HEK293T (cell line): ENCODE measurements at regions not wholly inside any gene's neighbourhood (a gene's known extent, or its start where the extent isn't known, plus 50 kb on each side); places are given as distances from the start of the nearest gene placed in this dataset.

Experiments
- CTCF ChIA-PET: fragments of 350-600 bp; formaldehyde crosslinking; extraction: SDS; loops from one replicate; lab custom pipeline; 2021; ENCODE audit warnings: antibody characterized with exemption, inconsistent platforms; lab: Yijun Ruan, JAX
- POLR2A ChIA-PET: fragments of 350-600 bp; formaldehyde crosslinking; extraction: SDS; loops from one replicate; lab custom pipeline; 2020; ENCODE audit warnings: antibody characterized with exemption, inconsistent platforms; lab: Yijun Ruan, JAX
- DNase-seq: peaks from one replicate; pipeline ENCODE4 v3.0.0; 2012; ENCODE audit warnings: mixed read lengths; ENCODE audit errors: extremely low spot score
- ARNT ChIP-seq: fragments of 450-650 bp; IDR thresholded peaks from 2 replicates; pipeline ENCODE4 v1.6.1; 2017; ENCODE audit warnings: mild to moderate bottlenecking
- BHLHE40 ChIP-seq: fragments of 450-650 bp; IDR thresholded peaks from 2 replicates; pipeline ENCODE4 v1.6.1; 2016; ENCODE audit warnings: mild to moderate bottlenecking, moderate library complexity, borderline replicate concordance
- CTBP1 ChIP-seq: fragments of 450-650 bp; IDR thresholded peaks from 2 replicates; pipeline ENCODE4 v1.6.1; 2016; ENCODE audit warnings: borderline replicate concordance
- ELF4 ChIP-seq: fragments of 450-650 bp; IDR thresholded peaks from 2 replicates; pipeline ENCODE4 v1.6.1; 2017; ENCODE audit warnings: antibody characterized with exemption
- FOXA1 ChIP-seq: fragments of 450-650 bp; IDR thresholded peaks from 2 replicates; pipeline ENCODE4 v1.6.1; 2016; ENCODE audit warnings: mild to moderate bottlenecking
- FOXK2 ChIP-seq: fragments of 450-650 bp; IDR thresholded peaks from 2 replicates; pipeline ENCODE4 v1.6.1; 2016; ENCODE audit warnings: mild to moderate bottlenecking
- FOXM1 ChIP-seq: fragments of 450-650 bp; IDR thresholded peaks from 2 replicates; pipeline ENCODE4 v1.6.1; 2017; ENCODE audit warnings: mild to moderate bottlenecking, borderline replicate concordance
- HDGF ChIP-seq: fragments of 450-650 bp; IDR thresholded peaks from 2 replicates; pipeline ENCODE4 v1.6.1; 2017; ENCODE audit warnings: antibody characterized with exemption, borderline replicate concordance
- L3MBTL2 ChIP-seq: fragments of 450-650 bp; conservative IDR thresholded peaks from 2 replicates; pipeline ENCODE4 v1.6.1; 2016; ENCODE audit warnings: mild to moderate bottlenecking
- LEF1 ChIP-seq: fragments of 450-650 bp; IDR thresholded peaks from 2 replicates; pipeline ENCODE4 v1.6.1; 2017; ENCODE audit warnings: mild to moderate bottlenecking, borderline replicate concordance
- NFRKB ChIP-seq: fragments of 450-650 bp; IDR thresholded peaks from 2 replicates; pipeline ENCODE4 v1.6.1; 2016; ENCODE audit warnings: mild to moderate bottlenecking, moderate library complexity
- PKNOX1 ChIP-seq: fragments of 450-650 bp; IDR thresholded peaks from 2 replicates; pipeline ENCODE4 v1.6.1; 2016
- SP1 ChIP-seq: fragments of 450-650 bp; IDR thresholded peaks from 2 replicates; pipeline ENCODE4 v1.6.1; 2017
- SUZ12 ChIP-seq: fragments of 450-650 bp; IDR thresholded peaks from 2 replicates; pipeline ENCODE4 v1.6.1; 2016; ENCODE audit warnings: mild to moderate bottlenecking
- TARDBP ChIP-seq: fragments of 450-650 bp; IDR thresholded peaks from 2 replicates; pipeline ENCODE4 v1.6.1; 2016
- ZNF384 ChIP-seq: fragments of 450-650 bp; IDR thresholded peaks from 2 replicates; pipeline ENCODE4 v1.6.1; 2016

- DNase-seq = no peak
- TF ChIP-seq L3MBTL2 = no peak
- TF ChIP-seq CTBP1 = no peak
- no peak for TF ChIP-seq SP1
- no peak for TF ChIP-seq FOXK2
- no peak for TF ChIP-seq FOXA1
- no peak for TF ChIP-seq HDGF
- no peak for TF ChIP-seq FOXM1
- TF ChIP-seq BHLHE40 = no peak
- no peak for TF ChIP-seq SUZ12
- no peak for TF ChIP-seq PKNOX1
- TF ChIP-seq TARDBP = no peak
- ChIA-PET POLR2A (interaction anchor here (3.8 kb wide), 1 partner anchor 67 kb away, joined by 14 read pairs; the partner anchor contains the start of gene BTG1), CTCF (no interaction called here)
Observed at GRCh38 chr12:92078167-92079053, 67.2 kb downstream of the BTG1 start.

- ChIA-PET CTCF (no interaction called here), POLR2A (interaction anchor here (3.8 kb wide), 1 partner anchor 68 kb away, joined by 14 read pairs; the partner anchor contains the start of gene BTG1)
- TF ChIP-seq SUZ12 (no peak), HDGF (no peak), L3MBTL2 (no peak), FOXA1 (no peak), PKNOX1 (no peak), BHLHE40 (no peak), FOXK2 (no peak), LEF1 (no peak), ELF4 (no peak), TARDBP (no peak), CTBP1 (no peak), ZNF384 (no peak), NFRKB (no peak), ARNT (no peak), FOXM1 (no peak), SP1 (no peak)
- DNase-seq = no peak
Observed at GRCh38 chr12:92077530-92077929, 68.1 kb downstream of the BTG1 start.

- CTCF ChIA-PET = no interaction called here
- POLR2A ChIA-PET = interaction anchor here (3.8 kb wide), 1 partner anchor 69 kb away, joined by 14 read pairs; the partner anchor contains the start of gene BTG1
- TF ChIP-seq FOXK2 (no peak), LEF1 (no peak), BHLHE40 (no peak), FOXA1 (no peak), SP1 (no peak), TARDBP (no peak), ELF4 (no peak), ARNT (no peak), SUZ12 (no peak), L3MBTL2 (no peak), CTBP1 (no peak)
- no peak for DNase-seq
Observed at GRCh38 chr12:92076101-92076500, 69.5 kb downstream of the BTG1 start.

GRCh38 chr12:92075425-92075914 lies 70.2 kb downstream of the BTG1 start:
- TF ChIP-seq TARDBP (no peak), L3MBTL2 (no peak), ZNF384 (no peak), SUZ12 (no peak), FOXA1 (no peak), SP1 (no peak), LEF1 (no peak), FOXM1 (no peak), NFRKB (no peak), PKNOX1 (no peak), CTBP1 (no peak), FOXK2 (no peak), HDGF (no peak), ARNT (no peak), ELF4 (no peak), BHLHE40 (no peak)
- ChIA-PET CTCF (interaction anchor here (0.5 to 0.6 kb wide), 2 partner anchors 48 to 68 kb away, joined by 3 to 13 read pairs; no protein-coding TSS in a partner anchor), POLR2A (interaction anchor here (3.8 kb wide), 1 partner anchor 70 kb away, joined by 14 read pairs; the partner anchor contains the start of gene BTG1)
- no peak for DNase-seq

- CTCF ChIA-PET = no interaction called here
Observed at GRCh38 chr12:92074889-92075288, 70.8 kb downstream of the BTG1 start.

More at GRCh38 chr12:92074889-92075288, 70.8 kb downstream of the BTG1 start:
- POLR2A ChIA-PET = interaction anchor here (3.8 kb wide), 1 partner anchor 70 kb away, joined by 14 read pairs; the partner anchor contains the start of gene BTG1
- TF ChIP-seq BHLHE40 (no peak), ARNT (no peak), PKNOX1 (no peak), ZNF384 (no peak), NFRKB (no peak), L3MBTL2 (no peak), FOXM1 (no peak), TARDBP (no peak), CTBP1 (no peak), ELF4 (no peak), SP1 (no peak), LEF1 (no peak), FOXK2 (no peak), HDGF (no peak), FOXA1 (no peak), SUZ12 (no peak)
- no peak for DNase-seq
